ENCODE measurements at regions not wholly inside any gene's neighbourhood (a gene's known extent, or its start where the extent isn't known, plus 50 kb on each side); places are given as distances from the start of the nearest gene placed in this dataset.

- no peak for TF ChIP-seq CTCF (conservative IDR thresholded peaks at IDR 0.05 in 1 of 2, IDR thresholded peaks at IDR 0.05 in 1 of 2; ENCODE audit: extremely low read depth in 1 of 2, insufficient read depth in 1 of 2, low read depth in 1 of 2, low read length in 2 of 2)
- no peak for TF ChIP-seq EZH2 (IDR thresholded peaks at IDR 0.05; ENCODE audit: borderline replicate concordance, low read length)
These were observed 148.8 kb upstream of the ODAD2 start for GRCh38 chr10:28147706-28148105.
